ENCODE measurements at regions not wholly inside any gene's neighbourhood (a gene's known extent, or its start where the extent isn't known, plus 50 kb on each side); places are given as distances from the start of the nearest gene placed in this dataset.

GRCh38 chr3:72109327-72110259 lies 324.6 kb upstream of the PROK2 start:
- Histone ChIP-seq H3K27ac (ENCODE audit: low read length) (no peak overlapping the region), H3K27me3 (ENCODE audit: control insufficient read depth, insufficient read depth, low read length) (no peaks in the 10 kb centered on the region), H3K4me1 (ENCODE audit: control insufficient read depth, insufficient read depth, low read length) (peaks cover 3% of the 10 kb centered on the region), H3K36me3 (ENCODE audit: control insufficient read depth, insufficient read depth, low read length) (no peaks in the 10 kb centered on the region), H3K9me3 (replicated peaks; ENCODE audit: control insufficient read depth, low read depth, low read length) (no peaks in the 10 kb centered on the region), H3K4me3 (ENCODE audit: low read length) (no peak overlapping the region)
- 87% methylated on average over 8 of the region's 17 CpGs for WGBS (ENCODE audit: insufficient coverage)
- no peak for DNase-seq

GRCh38 chr3:72105306-72105705 lies 320.4 kb upstream of the PROK2 start:
- WGBS (ENCODE audit: insufficient coverage) = 69% methylated on average over 6 of the region's 6 CpGs

GRCh38 chr3:72102112-72102616 lies 317.2 kb upstream of the PROK2 start:
- DNase-seq = peak; percentile 74
- Histone ChIP-seq H3K9me3 (replicated peaks; ENCODE audit: control insufficient read depth, low read depth, low read length) (no peaks in the 10 kb centered on the region), H3K27me3 (ENCODE audit: control insufficient read depth, insufficient read depth, low read length) (peaks cover 18% of the 10 kb centered on the region), H3K27ac (ENCODE audit: low read length) (no peak overlapping the region), H3K4me1 (ENCODE audit: control insufficient read depth, insufficient read depth, low read length) (peaks cover 25% of the 10 kb centered on the region), H3K36me3 (ENCODE audit: control insufficient read depth, insufficient read depth, low read length) (no peaks in the 10 kb centered on the region), H3K4me3 (ENCODE audit: low read length) (no peak overlapping the region)
- WGBS (ENCODE audit: insufficient coverage) = 72% methylated on average over 4 of the region's 5 CpGs

More at GRCh38 chr3:72105306-72105705, 320.4 kb upstream of the PROK2 start:
- no peaks in the 10 kb centered on the region for H3K36me3 ChIP-seq (ENCODE audit: control insufficient read depth, insufficient read depth, low read length)
- no peak overlapping the region for H3K4me3 ChIP-seq (ENCODE audit: low read length)
- peaks cover 21% of the 10 kb centered on the region for H3K4me1 ChIP-seq (ENCODE audit: control insufficient read depth, insufficient read depth, low read length)
- peaks cover 11% of the 10 kb centered on the region for H3K27me3 ChIP-seq (ENCODE audit: control insufficient read depth, insufficient read depth, low read length)
- H3K9me3 ChIP-seq (replicated peaks; ENCODE audit: control insufficient read depth, low read depth, low read length) = no peaks in the 10 kb centered on the region
- DNase-seq = no peak
- no peak overlapping the region for H3K27ac ChIP-seq (ENCODE audit: low read length)

GRCh38 chr3:72101494-72101893 lies 316.5 kb upstream of the PROK2 start:
- Histone ChIP-seq H3K9me3 (replicated peaks; ENCODE audit: control insufficient read depth, low read depth, low read length) (no peaks in the 10 kb centered on the region), H3K4me1 (ENCODE audit: control insufficient read depth, insufficient read depth, low read length) (peaks cover 25% of the 10 kb centered on the region), H3K4me3 (ENCODE audit: low read length) (no peak overlapping the region), H3K27me3 (ENCODE audit: control insufficient read depth, insufficient read depth, low read length) (peaks cover 18% of the 10 kb centered on the region), H3K27ac (ENCODE audit: low read length) (no peak overlapping the region), H3K36me3 (ENCODE audit: control insufficient read depth, insufficient read depth, low read length) (no peaks in the 10 kb centered on the region)
- DNase-seq = no peak
- WGBS (ENCODE audit: insufficient coverage) = 60% methylated on average over 1 of the region's 6 CpGs

- peak; percentile 91 for DNase-seq
- WGBS (ENCODE audit: insufficient coverage) = 0% methylated on average over 11 of the region's 21 CpGs
- Histone ChIP-seq H3K9me3 (replicated peaks; ENCODE audit: control insufficient read depth, low read depth, low read length) (no peaks in the 10 kb centered on the region), H3K27me3 (ENCODE audit: control insufficient read depth, insufficient read depth, low read length) (peaks cover 18% of the 10 kb centered on the region), H3K4me1 (ENCODE audit: control insufficient read depth, insufficient read depth, low read length) (peaks cover 25% of the 10 kb centered on the region), H3K36me3 (ENCODE audit: control insufficient read depth, insufficient read depth, low read length) (no peaks in the 10 kb centered on the region), H3K27ac (ENCODE audit: low read length) (peak overlapping the region; percentile 69), H3K4me3 (ENCODE audit: low read length) (peak overlapping the region; percentile 52)
These were observed 315.7 kb upstream of the PROK2 start for GRCh38 chr3:72100601-72101187.

GRCh38 chr3:72100080-72100511 lies 315.1 kb upstream of the PROK2 start:
- Histone ChIP-seq H3K36me3 (ENCODE audit: control insufficient read depth, insufficient read depth, low read length) (no peaks in the 10 kb centered on the region), H3K27ac (ENCODE audit: low read length) (peak overlapping the region; percentile 69), H3K27me3 (ENCODE audit: control insufficient read depth, insufficient read depth, low read length) (peaks cover 18% of the 10 kb centered on the region), H3K4me3 (ENCODE audit: low read length) (peak overlapping the region; percentile 52), H3K4me1 (ENCODE audit: control insufficient read depth, insufficient read depth, low read length) (peaks cover 22% of the 10 kb centered on the region), H3K9me3 (replicated peaks; ENCODE audit: control insufficient read depth, low read depth, low read length) (no peaks in the 10 kb centered on the region)
- DNase-seq = no peak
- WGBS (ENCODE audit: insufficient coverage) = 15% methylated on average over 8 of the region's 17 CpGs

- no peak overlapping the region for H3K27ac ChIP-seq (ENCODE audit: low read length)
- H3K27me3 ChIP-seq (ENCODE audit: control insufficient read depth, insufficient read depth, low read length) = peaks cover 18% of the 10 kb centered on the region
- no peak for DNase-seq
- 48% methylated on average over 4 of the region's 14 CpGs for WGBS (ENCODE audit: insufficient coverage)
- no peaks in the 10 kb centered on the region for H3K9me3 ChIP-seq (replicated peaks; ENCODE audit: control insufficient read depth, low read depth, low read length)
- H3K4me1 ChIP-seq (ENCODE audit: control insufficient read depth, insufficient read depth, low read length) = peaks cover 22% of the 10 kb centered on the region
- H3K4me3 ChIP-seq (ENCODE audit: low read length) = no peak overlapping the region
- no peaks in the 10 kb centered on the region for H3K36me3 ChIP-seq (ENCODE audit: control insufficient read depth, insufficient read depth, low read length)
These were observed 314.6 kb upstream of the PROK2 start for GRCh38 chr3:72099326-72100079.

- no peaks in the 10 kb centered on the region for H3K9me3 ChIP-seq (replicated peaks; ENCODE audit: control insufficient read depth, low read depth, low read length)
- no peak overlapping the region for H3K4me3 ChIP-seq (ENCODE audit: low read length)
- no peaks in the 10 kb centered on the region for H3K36me3 ChIP-seq (ENCODE audit: control insufficient read depth, insufficient read depth, low read length)
- no peak for DNase-seq
- no peak overlapping the region for H3K27ac ChIP-seq (ENCODE audit: low read length)
- peaks cover 18% of the 10 kb centered on the region for H3K4me1 ChIP-seq (ENCODE audit: control insufficient read depth, insufficient read depth, low read length)
- peaks cover 14% of the 10 kb centered on the region for H3K27me3 ChIP-seq (ENCODE audit: control insufficient read depth, insufficient read depth, low read length)
These were observed 312.1 kb upstream of the PROK2 start for GRCh38 chr3:72097053-72097452.

GRCh38 chr3:72095521-72095920 lies 310.6 kb upstream of the PROK2 start:
- peaks cover 7% of the 10 kb centered on the region for H3K4me1 ChIP-seq (ENCODE audit: control insufficient read depth, insufficient read depth, low read length)
- DNase-seq = no peak
- H3K27me3 ChIP-seq (ENCODE audit: control insufficient read depth, insufficient read depth, low read length) = peaks cover 9% of the 10 kb centered on the region
- H3K27ac ChIP-seq (ENCODE audit: low read length) = no peak overlapping the region
- H3K36me3 ChIP-seq (ENCODE audit: control insufficient read depth, insufficient read depth, low read length) = no peaks in the 10 kb centered on the region
- no peak overlapping the region for H3K4me3 ChIP-seq (ENCODE audit: low read length)
- no peaks in the 10 kb centered on the region for H3K9me3 ChIP-seq (replicated peaks; ENCODE audit: control insufficient read depth, low read depth, low read length)
- WGBS (ENCODE audit: insufficient coverage) = no CpG with 5 or more reads among the region's 4 CpGs

GRCh38 chr3:72093992-72094334 lies 309.0 kb upstream of the PROK2 start:
- no peak overlapping the region for H3K4me3 ChIP-seq (ENCODE audit: low read length)
- H3K27ac ChIP-seq (ENCODE audit: low read length) = no peak overlapping the region
- H3K9me3 ChIP-seq (replicated peaks; ENCODE audit: control insufficient read depth, low read depth, low read length) = no peaks in the 10 kb centered on the region
- DNase-seq = no peak
- peaks cover 2% of the 10 kb centered on the region for H3K27me3 ChIP-seq (ENCODE audit: control insufficient read depth, insufficient read depth, low read length)
- no peaks in the 10 kb centered on the region for H3K4me1 ChIP-seq (ENCODE audit: control insufficient read depth, insufficient read depth, low read length)
- WGBS (ENCODE audit: insufficient coverage) = 79% methylated on average over 3 of the region's 3 CpGs
- H3K36me3 ChIP-seq (ENCODE audit: control insufficient read depth, insufficient read depth, low read length) = no peaks in the 10 kb centered on the region

Measured in muscle of leg (tissue), 3 donors.